Astrocyte (in vitro differentiated cells and primary cell): ENCODE measurements at regions not wholly inside any gene's neighbourhood (a gene's known extent, or its start where the extent isn't known, plus 50 kb on each side); places are given as distances from the start of the nearest gene placed in this dataset.

Experiments used
- EZH2 ChIP-seq: IDR thresholded peaks from 2 replicates; pipeline ENCODE4 v1.6.1; 2012; ENCODE audit warnings: mild to moderate bottlenecking, low read length, inconsistent platforms; ENCODE audit not compliant: insufficient read depth
- TF ChIP-seq, protein P1 (sequence below): IDR thresholded peaks from 2 replicates; pipeline ENCODE4 v1.5.1; 2011; ENCODE audit warnings: low read depth, mild to moderate bottlenecking, inconsistent platforms, low read length, moderate library complexity; ENCODE audit not compliant: insufficient read depth

DNA sequence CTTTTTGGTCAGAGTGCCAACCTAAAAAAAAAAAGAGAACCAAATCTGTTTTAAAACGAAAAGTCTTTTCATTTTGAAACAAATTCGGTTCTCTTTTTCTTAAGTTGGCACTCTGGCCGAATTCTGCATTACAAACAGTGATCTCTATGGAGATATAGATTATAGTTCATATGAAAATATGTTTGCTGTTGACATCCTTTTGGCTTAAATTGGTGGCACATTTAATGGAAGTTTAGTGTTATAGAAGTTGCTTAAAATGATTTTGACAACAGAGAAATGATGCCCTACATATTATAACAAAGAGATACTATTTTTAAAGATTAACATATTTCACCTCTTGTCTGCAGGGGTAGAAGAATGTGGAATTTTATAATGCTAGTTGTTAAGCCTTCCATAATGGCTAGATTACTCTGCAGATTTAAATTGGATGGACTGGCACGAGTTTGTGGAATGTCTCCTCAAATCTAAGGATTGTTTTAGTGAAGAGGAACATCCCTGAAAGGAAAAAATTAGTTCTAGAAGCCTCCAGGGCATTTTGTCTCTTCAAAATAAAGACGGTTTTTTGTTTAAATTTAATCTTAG lies 222.9 kb upstream of the CDH2 start:
- TF ChIP-seq, protein P1, sequence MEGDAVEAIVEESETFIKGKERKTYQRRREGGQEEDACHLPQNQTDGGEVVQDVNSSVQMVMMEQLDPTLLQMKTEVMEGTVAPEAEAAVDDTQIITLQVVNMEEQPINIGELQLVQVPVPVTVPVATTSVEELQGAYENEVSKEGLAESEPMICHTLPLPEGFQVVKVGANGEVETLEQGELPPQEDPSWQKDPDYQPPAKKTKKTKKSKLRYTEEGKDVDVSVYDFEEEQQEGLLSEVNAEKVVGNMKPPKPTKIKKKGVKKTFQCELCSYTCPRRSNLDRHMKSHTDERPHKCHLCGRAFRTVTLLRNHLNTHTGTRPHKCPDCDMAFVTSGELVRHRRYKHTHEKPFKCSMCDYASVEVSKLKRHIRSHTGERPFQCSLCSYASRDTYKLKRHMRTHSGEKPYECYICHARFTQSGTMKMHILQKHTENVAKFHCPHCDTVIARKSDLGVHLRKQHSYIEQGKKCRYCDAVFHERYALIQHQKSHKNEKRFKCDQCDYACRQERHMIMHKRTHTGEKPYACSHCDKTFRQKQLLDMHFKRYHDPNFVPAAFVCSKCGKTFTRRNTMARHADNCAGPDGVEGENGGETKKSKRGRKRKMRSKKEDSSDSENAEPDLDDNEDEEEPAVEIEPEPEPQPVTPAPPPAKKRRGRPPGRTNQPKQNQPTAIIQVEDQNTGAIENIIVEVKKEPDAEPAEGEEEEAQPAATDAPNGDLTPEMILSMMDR = no peak
- TF ChIP-seq EZH2 = no peak
